HG02642 (cell line): ENCODE measurements at regions not wholly inside any gene's neighbourhood (a gene's known extent, or its start where the extent isn't known, plus 50 kb on each side); places are given as distances from the start of the nearest gene placed in this dataset.
"Not testable (repeated sequence)": the region's sequence is repeated elsewhere in the genome, so short reads cannot be mapped to it uniquely, and the experiment has no call there.

Experiments
- ATAC-seq: cut with Tn5 transposase; IDR thresholded peaks from one replicate; pipeline ENCODE4 v1.9.1; 2021; ENCODE audit warnings: mild to moderate bottlenecking; ENCODE audit not compliant: unreplicated experiment, poor library complexity

DNA sequence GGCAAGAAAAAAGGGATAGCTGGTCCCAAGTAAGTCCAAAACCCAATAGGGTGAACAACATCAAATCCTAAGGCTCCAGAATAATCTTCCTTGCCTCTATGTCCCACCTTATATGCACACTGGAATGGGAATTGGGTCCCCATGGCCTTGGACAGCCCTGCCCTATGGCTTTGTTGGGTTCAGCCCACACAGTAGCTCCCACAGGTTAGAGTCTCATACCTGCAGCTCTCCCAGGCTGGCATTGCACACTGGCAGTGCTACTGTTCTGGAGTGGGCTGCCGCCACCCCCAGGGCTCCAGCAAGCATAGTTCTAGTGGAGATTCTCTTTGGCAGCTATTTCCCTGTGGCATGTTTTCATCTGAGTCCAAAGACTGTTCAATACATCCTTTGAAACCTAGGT, 352.4 kb upstream of the CLEC14A start:
- no peak for ATAC-seq

GRCh38 chr14:38605193-38606114, 349.6 kb upstream of the CLEC14A start:
- no peak for ATAC-seq

GRCh38 chr14:38600572-38600971, 344.7 kb upstream of the CLEC14A start:
- ATAC-seq: not testable (repeated sequence)

DNA sequence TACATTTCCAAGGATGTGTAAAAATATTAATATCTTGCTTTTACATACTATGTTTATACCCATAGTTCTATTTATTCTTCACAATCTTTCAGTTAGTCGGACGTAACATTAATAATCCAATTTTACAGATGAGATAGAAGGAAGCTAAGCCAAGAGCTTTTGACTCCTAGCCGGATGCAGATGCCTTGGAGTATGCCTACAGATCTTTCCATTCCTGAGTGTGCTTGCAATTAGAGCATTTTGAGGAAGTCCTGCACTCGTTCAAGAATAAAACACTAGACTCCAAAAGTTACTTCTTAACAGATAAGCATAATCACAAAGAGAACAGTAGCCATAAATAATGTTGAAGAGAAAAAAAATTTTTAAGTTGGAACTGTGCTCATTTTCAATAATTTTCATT, 337.6 kb upstream of the CLEC14A start:
- no peak for ATAC-seq

DNA sequence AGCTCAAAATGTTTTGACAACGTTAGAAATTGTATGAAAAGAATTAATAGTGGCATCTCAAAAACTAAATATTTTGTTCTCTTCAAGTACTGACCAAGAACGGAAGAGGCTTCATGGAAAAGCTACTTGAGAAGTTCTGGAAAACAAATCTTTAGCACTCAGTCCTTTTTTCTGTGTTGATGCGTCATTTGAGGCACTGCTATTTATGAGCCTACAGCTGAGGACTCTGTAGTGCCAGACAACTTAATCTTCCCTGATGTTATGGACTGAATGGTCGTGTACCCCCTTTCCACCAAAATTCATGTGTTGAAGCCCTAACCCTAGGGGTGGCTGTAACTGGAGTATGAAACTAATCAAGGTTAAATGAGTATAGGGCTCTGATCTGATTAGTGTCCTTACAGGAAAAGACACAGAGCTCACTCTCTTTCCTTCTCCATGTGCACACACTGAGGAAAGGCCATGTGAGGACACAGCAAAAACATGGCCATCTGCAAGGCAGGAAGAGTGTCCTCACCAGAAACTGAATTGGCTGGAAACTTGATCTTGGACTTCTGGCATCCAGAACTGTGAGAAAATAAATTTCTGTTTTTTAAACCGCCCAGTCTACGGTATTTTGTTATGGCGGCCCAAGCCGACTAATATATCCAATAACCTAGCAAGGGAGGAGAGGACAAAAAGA, 337.0 kb upstream of the CLEC14A start:
- no peak for ATAC-seq

- no peak for ATAC-seq
Observed at GRCh38 chr14:38589747-38590350, 334.0 kb upstream of the CLEC14A start.

- ATAC-seq: no peak
Observed at GRCh38 chr14:38583471-38583870, 327.6 kb upstream of the CLEC14A start.

GRCh38 chr14:38578278-38578681, 322.4 kb upstream of the CLEC14A start:
- ATAC-seq: no peak

DNA sequence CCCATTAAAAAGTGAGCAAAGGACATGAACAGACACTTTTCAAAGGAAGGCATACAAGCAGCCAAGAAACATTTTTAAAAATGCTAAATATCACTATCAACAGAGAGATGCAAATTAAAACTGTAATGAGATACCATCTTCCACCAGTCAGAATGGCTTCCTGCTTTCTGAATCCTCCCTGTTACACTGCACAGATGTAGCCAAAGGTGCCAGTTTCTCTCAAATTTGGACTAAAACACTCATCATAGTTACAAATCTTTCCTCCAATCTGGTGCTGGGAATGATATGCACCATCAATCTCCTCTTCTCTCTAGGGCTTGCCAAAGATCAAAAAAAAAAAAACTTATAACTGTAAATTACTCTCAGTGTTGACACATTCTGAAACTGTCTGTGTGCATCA, 311.8 kb upstream of the CLEC14A start:
- ATAC-seq: no peak

DNA sequence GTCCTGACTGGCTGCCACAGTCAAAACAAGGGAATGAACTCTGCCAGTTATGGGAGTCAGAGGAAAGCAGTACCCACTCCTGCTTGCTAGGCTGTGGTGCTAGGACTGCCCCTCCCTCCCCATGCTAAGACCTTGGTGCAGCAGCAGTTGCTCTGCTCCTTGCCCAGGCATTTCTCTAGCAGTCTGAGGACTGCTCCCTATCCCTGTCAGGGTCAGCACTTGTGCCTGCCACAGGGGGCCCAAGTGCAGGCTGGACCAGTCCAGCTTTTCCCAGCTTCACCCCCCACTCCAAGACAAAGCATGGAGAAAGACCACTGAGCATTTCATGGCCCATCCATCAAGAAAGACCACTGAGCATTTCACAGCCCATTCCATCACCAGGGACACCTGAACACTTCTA, 305.8 kb upstream of the CLEC14A start:
- ATAC-seq: no peak

DNA sequence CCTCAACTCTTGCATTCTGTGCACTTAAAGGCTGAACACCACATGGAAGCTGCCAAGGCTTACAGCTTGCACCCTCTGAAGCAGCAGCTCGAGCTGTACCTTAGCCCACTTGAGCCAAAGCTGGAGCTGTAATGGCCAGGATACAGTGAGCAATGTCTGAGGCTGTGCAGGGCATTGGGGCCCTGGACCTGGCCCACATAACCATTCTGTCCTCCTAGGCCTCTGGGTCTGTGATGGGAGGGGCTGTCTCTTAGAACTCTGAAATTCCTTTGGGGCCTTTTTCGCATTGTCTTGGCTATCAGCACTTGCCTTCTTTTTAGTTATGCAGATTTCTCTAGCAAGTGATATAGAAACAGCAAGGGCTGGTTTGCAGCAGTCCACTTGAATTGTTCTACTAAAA, 303.8 kb upstream of the CLEC14A start:
- ATAC-seq: no peak

- not testable (repeated sequence) for ATAC-seq
Observed at GRCh38 chr14:38557391-38557790, 301.5 kb upstream of the CLEC14A start.

DNA sequence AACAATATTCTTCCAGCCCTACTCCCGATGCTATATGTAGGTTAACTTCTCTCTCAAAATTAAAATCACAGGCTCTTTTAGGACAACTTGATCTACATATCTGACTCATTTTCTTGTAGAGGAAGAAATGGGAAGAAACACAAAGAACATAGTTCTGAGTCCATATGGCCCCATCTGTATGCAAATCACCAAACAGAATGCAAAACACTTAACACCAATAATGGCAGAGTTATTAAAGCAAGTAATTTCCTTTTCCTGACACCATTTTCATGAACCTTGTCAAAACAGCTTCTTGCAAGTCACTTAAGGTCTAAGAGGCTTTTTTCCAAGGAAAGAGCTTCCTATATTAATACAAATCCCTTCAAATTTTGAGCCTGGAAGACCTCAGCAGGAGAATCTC, 300.4 kb upstream of the CLEC14A start:
- no peak for ATAC-seq

DNA sequence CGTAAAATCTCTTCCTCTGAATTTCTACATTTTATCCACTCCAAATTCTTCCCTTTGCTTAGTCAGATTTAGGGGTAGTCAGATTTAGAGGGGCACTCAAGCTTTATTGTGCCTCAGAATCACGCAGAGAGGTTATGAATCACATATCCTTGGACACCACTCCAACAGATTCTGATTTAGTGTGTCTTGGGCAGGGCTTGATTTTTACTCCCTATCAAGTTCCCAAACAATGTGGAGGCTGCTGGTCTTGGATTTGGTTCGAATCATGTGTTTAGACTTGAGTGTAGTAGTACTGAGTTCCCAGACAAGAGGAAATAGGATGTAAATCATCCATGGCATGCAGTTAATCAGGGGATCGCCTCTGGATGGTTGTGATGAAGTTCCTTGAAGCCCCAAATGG, 298.1 kb upstream of the CLEC14A start:
- no peak for ATAC-seq

- ATAC-seq: no peak
Observed at GRCh38 chr14:38553586-38553985, 297.7 kb upstream of the CLEC14A start.

DNA sequence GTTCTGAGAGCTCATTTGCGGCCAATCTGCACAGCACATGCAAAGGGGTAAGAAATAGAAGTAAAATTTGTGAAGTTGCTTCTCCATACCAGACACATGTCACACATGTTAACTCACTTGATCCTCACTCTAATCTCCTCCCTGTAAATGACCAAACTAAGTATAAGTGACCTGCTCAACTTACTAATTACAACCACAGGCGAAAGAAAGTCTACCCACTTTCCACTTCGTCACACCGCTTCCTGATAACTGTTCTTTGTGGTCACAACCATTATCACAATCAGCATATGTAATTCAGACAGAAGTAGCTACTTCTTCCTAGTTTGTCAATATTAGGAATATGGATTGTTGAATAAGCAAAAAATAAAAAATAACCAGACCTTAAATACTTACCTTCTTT, 293.7 kb upstream of the CLEC14A start:
- ATAC-seq: no peak

GRCh38 chr14:38547961-38548490, 292.1 kb upstream of the CLEC14A start:
- ATAC-seq: no peak

GRCh38 chr14:38546932-38547551, 291.1 kb upstream of the CLEC14A start:
- ATAC-seq: no peak

DNA sequence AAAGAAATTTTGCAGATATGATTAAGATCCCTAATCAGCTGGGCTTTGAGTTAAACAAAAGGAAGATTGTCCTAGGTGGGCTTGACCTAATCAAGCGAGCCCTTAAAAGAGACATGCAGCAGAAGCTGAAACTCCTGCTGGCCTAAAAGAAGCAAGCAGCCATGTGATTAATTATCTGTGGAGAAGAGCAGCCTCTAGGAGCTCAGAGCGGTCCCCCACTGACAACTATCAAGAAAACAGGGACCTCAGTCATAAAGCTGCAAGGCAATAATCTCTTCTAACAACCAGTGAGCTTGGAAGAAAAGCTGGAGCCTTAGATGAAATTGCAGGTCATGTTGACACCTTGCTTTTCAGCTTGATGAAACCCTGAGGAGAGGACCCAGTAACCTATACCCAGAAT, 288.9 kb upstream of the CLEC14A start:
- no peak for ATAC-seq

DNA sequence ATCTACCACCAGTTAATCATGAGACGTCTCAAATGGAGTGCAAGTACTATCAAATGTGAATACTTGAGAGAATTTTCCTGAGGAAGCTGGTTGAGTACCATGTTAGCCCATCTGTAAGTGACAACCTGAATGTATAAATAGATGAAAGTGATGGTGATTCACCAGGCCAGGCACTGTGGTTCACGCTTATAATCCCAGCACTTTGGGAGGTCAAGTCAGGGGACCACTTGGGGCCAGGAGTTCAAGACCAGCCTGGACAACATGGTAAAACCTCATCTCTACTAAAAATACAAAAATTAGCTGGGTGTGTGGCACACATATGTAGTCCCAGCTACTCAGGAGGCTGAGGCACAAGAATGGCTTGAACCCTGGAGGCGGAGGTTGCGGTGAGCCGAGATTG, 288.0 kb upstream of the CLEC14A start:
- not testable (repeated sequence) for ATAC-seq

DNA sequence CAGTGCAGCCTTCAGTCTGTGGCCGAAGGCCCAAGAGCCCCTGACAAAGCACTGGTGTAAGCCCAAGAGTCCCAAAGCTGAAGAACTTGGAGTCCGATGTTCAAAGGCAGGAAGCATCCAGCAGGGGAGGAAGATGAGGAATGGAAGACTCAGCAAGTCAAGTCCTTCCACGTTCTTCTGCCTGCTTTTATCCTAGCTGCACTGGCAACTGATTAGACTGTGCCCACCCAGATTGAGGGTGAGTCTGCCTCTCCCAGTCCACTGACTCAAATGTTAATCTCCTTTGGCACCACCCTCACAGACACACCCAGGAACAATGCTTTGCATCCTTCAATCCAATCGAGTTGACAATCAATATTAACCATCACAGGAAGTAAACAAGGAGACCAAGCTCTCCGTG, 282.2 kb upstream of the CLEC14A start:
- not testable (repeated sequence) for ATAC-seq
